ENCODE measurements at regions not wholly inside any gene's neighbourhood (a gene's known extent, or its start where the extent isn't known, plus 50 kb on each side); places are given as distances from the start of the nearest gene placed in this dataset.
"Not testable (repeated sequence)": the region's sequence is repeated elsewhere in the genome, so short reads cannot be mapped to it uniquely, and the experiment has no call there.

- no peaks in the 10 kb centered on the region for H3K36me3 Mint-ChIP-seq
- DNase-seq (ENCODE audit: low spot score in 2 of 2): no peak
- H3K27ac Mint-ChIP-seq: no peak overlapping the region
- no peak for ATAC-seq
- H3K9me3 Mint-ChIP-seq: no peaks in the 10 kb centered on the region
These were observed 118.8 kb downstream of the ZNF664 start for GRCh38 chr12:124091835-124092234.

- not testable (repeated sequence) for DNase-seq (ENCODE audit: low spot score in 2 of 2); H3K36me3 Mint-ChIP-seq; H3K9me3 Mint-ChIP-seq; ATAC-seq; H3K27ac Mint-ChIP-seq
These were observed 119.5 kb downstream of the ZNF664 start for GRCh38 chr12:124092532-124092931.

- no peaks in the 10 kb centered on the region for H3K9me3 Mint-ChIP-seq
- ATAC-seq: no peak
- H3K36me3 Mint-ChIP-seq: no peaks in the 10 kb centered on the region
- no peak for DNase-seq (ENCODE audit: low spot score in 2 of 2)
- no peak overlapping the region for H3K27ac Mint-ChIP-seq
These were observed 120.3 kb downstream of the ZNF664 start for GRCh38 chr12:124093297-124093696.

GRCh38 chr12:124094188-124094587 lies 121.2 kb downstream of the ZNF664 start:
- ATAC-seq (no peak), DNase-seq (ENCODE audit: low spot score in 2 of 2) (no peak)
- no peaks in the 10 kb centered on the region for H3K9me3 Mint-ChIP-seq
- no peaks in the 10 kb centered on the region for H3K36me3 Mint-ChIP-seq
- H3K27ac Mint-ChIP-seq: no peak overlapping the region

- ATAC-seq (no peak), DNase-seq (ENCODE audit: low spot score in 2 of 2) (no peak)
- Mint-ChIP-seq H3K36me3 (no peaks in the 10 kb centered on the region), H3K27ac (no peak overlapping the region), H3K9me3 (no peaks in the 10 kb centered on the region)
These were observed 121.7 kb downstream of the ZNF664 start for GRCh38 chr12:124094733-124095132.

GRCh38 chr12:124096109-124096508 lies 123.1 kb downstream of the ZNF664 start:
- Mint-ChIP-seq H3K27ac (no peak overlapping the region), H3K36me3 (no peaks in the 10 kb centered on the region), H3K9me3 (no peaks in the 10 kb centered on the region)
- ATAC-seq (no peak), DNase-seq (ENCODE audit: low spot score in 2 of 2) (no peak)

- H3K27ac Mint-ChIP-seq: no peak overlapping the region
- ATAC-seq (no peak), DNase-seq (ENCODE audit: low spot score in 2 of 2) (no peak)
- no peaks in the 10 kb centered on the region for H3K9me3 Mint-ChIP-seq
- no peaks in the 10 kb centered on the region for H3K36me3 Mint-ChIP-seq
These were observed 123.9 kb downstream of the ZNF664 start for GRCh38 chr12:124096869-124097434.

- DNase-seq (ENCODE audit: low spot score in 2 of 2): no peak
- Mint-ChIP-seq H3K27ac (no peak overlapping the region), H3K36me3 (no peaks in the 10 kb centered on the region)
These were observed 124.7 kb downstream of the ZNF664 start for GRCh38 chr12:124097701-124098100.

GRCh38 chr12:124098101-124098757 lies 125.2 kb downstream of the ZNF664 start:
- no peak for ATAC-seq
- Mint-ChIP-seq H3K9me3 (no peaks in the 10 kb centered on the region), H3K27ac (no peak overlapping the region), H3K36me3 (no peaks in the 10 kb centered on the region)
- DNase-seq (ENCODE audit: low spot score in 2 of 2): no peak

More at GRCh38 chr12:124097701-124098100, 124.7 kb downstream of the ZNF664 start:
- no peaks in the 10 kb centered on the region for H3K9me3 Mint-ChIP-seq
- no peak for ATAC-seq

GRCh38 chr12:124098887-124099286 lies 125.9 kb downstream of the ZNF664 start:
- no peak for ATAC-seq
- no peak for DNase-seq (ENCODE audit: low spot score in 2 of 2)
- H3K27ac Mint-ChIP-seq: no peak overlapping the region
- no peaks in the 10 kb centered on the region for H3K36me3 Mint-ChIP-seq
- no peaks in the 10 kb centered on the region for H3K9me3 Mint-ChIP-seq

- Mint-ChIP-seq H3K27ac (no peak overlapping the region), H3K9me3 (no peaks in the 10 kb centered on the region), H3K36me3 (no peaks in the 10 kb centered on the region)
- DNase-seq (ENCODE audit: low spot score in 2 of 2) (no peak), ATAC-seq (no peak)
These were observed 126.6 kb downstream of the ZNF664 start for GRCh38 chr12:124099661-124100060.

- no peak for ATAC-seq
- Mint-ChIP-seq H3K36me3 (no peaks in the 10 kb centered on the region), H3K27ac (no peak overlapping the region), H3K9me3 (no peaks in the 10 kb centered on the region)
- DNase-seq (ENCODE audit: low spot score in 2 of 2): no peak
These were observed 127.7 kb downstream of the ZNF664 start for GRCh38 chr12:124100572-124101178.

GRCh38 chr12:124105546-124105945 lies 132.5 kb downstream of the ZNF664 start:
- Mint-ChIP-seq H3K27ac (no peak overlapping the region), H3K36me3 (no peaks in the 10 kb centered on the region), H3K9me3 (peaks cover 8% of the 10 kb centered on the region in 2 donors)
- ATAC-seq: no peak
- no peak for DNase-seq (ENCODE audit: low spot score in 2 of 2)

- ATAC-seq (no peak), DNase-seq (ENCODE audit: low spot score in 2 of 2) (no peak)
- Mint-ChIP-seq H3K36me3 (no peaks in the 10 kb centered on the region), H3K27ac (no peak overlapping the region), H3K9me3 (peaks cover 8% of the 10 kb centered on the region in 2 donors)
These were observed 134.3 kb downstream of the ZNF664 start for GRCh38 chr12:124107351-124107750.

- ATAC-seq: no peak
These were observed 136.7 kb downstream of the ZNF664 start for GRCh38 chr12:124109760-124110159.

GRCh38 chr12:124110372-124110883 lies 137.4 kb downstream of the ZNF664 start:
- no peak for DNase-seq (ENCODE audit: low spot score in 2 of 2)
- Mint-ChIP-seq H3K27ac (no peak overlapping the region), H3K36me3 (no peaks in the 10 kb centered on the region), H3K9me3 (peaks cover 8% of the 10 kb centered on the region in 2 donors)
- no peak for ATAC-seq

More at GRCh38 chr12:124109760-124110159, 136.7 kb downstream of the ZNF664 start:
- Mint-ChIP-seq H3K9me3 (peaks cover 8% of the 10 kb centered on the region in 2 donors), H3K36me3 (no peaks in the 10 kb centered on the region), H3K27ac (no peak overlapping the region)
- DNase-seq (ENCODE audit: low spot score in 2 of 2): no peak

GRCh38 chr12:124111006-124111405 lies 138.0 kb downstream of the ZNF664 start:
- H3K27ac Mint-ChIP-seq: no peak overlapping the region

GRCh38 chr12:124114316-124114715 lies 141.3 kb downstream of the ZNF664 start:
- ATAC-seq: no peak
- no peaks in the 10 kb centered on the region for H3K36me3 Mint-ChIP-seq
- H3K9me3 Mint-ChIP-seq: peaks cover 4 to 8% of the 10 kb centered on the region in 2 donors
- no peak overlapping the region for H3K27ac Mint-ChIP-seq
- no peak for DNase-seq (ENCODE audit: low spot score in 2 of 2)

More at GRCh38 chr12:124111006-124111405, 138.0 kb downstream of the ZNF664 start:
- ATAC-seq (no peak), DNase-seq (ENCODE audit: low spot score in 2 of 2) (no peak)
- Mint-ChIP-seq H3K36me3 (no peaks in the 10 kb centered on the region), H3K9me3 (peaks cover 8% of the 10 kb centered on the region in 2 donors)
